ENCODE measurements at regions not wholly inside any gene's neighbourhood (a gene's known extent, or its start where the extent isn't known, plus 50 kb on each side); places are given as distances from the start of the nearest gene placed in this dataset.

DNA sequence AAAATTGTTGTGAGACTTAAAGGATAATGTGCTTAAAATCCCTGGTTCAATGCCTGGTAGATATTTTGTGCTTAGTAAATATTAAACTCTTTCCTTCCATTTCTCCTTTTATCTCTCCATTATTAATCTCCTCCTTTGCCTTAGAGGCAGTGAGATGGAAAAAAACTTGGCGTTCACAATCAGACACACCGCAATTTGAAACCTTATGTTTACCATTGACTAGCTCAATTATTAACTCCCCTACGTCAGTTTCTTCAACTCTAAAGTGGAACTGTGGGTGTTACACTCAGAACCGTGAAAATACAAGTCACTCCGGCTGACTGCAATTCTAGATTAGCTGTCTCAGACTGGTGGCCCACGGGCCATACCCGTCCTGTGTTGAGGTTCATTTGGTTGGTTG is 327.2 kb downstream of the DEPDC1B start:
- intact Hi-C loops (cut with DNase I; ENCODE audit: low total_unique reads) = no loop called here
- H3K4me3 ChIP-seq (ENCODE audit: low read depth, poor library complexity, severe bottlenecking) = no peak overlapping the region
- TF ChIP-seq POLR2A (IDR thresholded peaks at IDR 0.05) = no peak
- TF ChIP-seq, protein P1, sequence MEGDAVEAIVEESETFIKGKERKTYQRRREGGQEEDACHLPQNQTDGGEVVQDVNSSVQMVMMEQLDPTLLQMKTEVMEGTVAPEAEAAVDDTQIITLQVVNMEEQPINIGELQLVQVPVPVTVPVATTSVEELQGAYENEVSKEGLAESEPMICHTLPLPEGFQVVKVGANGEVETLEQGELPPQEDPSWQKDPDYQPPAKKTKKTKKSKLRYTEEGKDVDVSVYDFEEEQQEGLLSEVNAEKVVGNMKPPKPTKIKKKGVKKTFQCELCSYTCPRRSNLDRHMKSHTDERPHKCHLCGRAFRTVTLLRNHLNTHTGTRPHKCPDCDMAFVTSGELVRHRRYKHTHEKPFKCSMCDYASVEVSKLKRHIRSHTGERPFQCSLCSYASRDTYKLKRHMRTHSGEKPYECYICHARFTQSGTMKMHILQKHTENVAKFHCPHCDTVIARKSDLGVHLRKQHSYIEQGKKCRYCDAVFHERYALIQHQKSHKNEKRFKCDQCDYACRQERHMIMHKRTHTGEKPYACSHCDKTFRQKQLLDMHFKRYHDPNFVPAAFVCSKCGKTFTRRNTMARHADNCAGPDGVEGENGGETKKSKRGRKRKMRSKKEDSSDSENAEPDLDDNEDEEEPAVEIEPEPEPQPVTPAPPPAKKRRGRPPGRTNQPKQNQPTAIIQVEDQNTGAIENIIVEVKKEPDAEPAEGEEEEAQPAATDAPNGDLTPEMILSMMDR (IDR thresholded peaks at IDR 0.05) = no peak
- 76 to 89% methylated on average over 7 of the region's 7 CpGs for WGBS, 2 donors
- no peak for DNase-seq (ENCODE audit: low spot score in 2 of 2)

GRCh38 chr5:60371065-60371464 is 328.9 kb downstream of the DEPDC1B start:
- TF ChIP-seq, protein P1 (IDR thresholded peaks at IDR 0.05) = no peak
- TF ChIP-seq POLR2A (IDR thresholded peaks at IDR 0.05) = no peak
- WGBS, 2 donors = 92% methylated on average over 7 of the region's 7 CpGs
- intact Hi-C loops (cut with DNase I; ENCODE audit: low total_unique reads) = no loop called here
- no peak overlapping the region for H3K4me3 ChIP-seq (ENCODE audit: low read depth, poor library complexity, severe bottlenecking)
- no peak for DNase-seq (ENCODE audit: low spot score in 2 of 2)

- no peak for TF ChIP-seq POLR2A (IDR thresholded peaks at IDR 0.05)
- TF ChIP-seq, protein P1 (IDR thresholded peaks at IDR 0.05) = no peak
- DNase-seq (ENCODE audit: low spot score in 2 of 2) = no peak
- no peak overlapping the region for H3K4me3 ChIP-seq (ENCODE audit: low read depth, poor library complexity, severe bottlenecking)
- 85 to 94% methylated on average over 5 of the region's 5 CpGs for WGBS, 2 donors
- intact Hi-C loops (cut with DNase I; ENCODE audit: low total_unique reads) = no loop called here
Observed at GRCh38 chr5:60370508-60370907, 329.5 kb downstream of the DEPDC1B start.

DNA sequence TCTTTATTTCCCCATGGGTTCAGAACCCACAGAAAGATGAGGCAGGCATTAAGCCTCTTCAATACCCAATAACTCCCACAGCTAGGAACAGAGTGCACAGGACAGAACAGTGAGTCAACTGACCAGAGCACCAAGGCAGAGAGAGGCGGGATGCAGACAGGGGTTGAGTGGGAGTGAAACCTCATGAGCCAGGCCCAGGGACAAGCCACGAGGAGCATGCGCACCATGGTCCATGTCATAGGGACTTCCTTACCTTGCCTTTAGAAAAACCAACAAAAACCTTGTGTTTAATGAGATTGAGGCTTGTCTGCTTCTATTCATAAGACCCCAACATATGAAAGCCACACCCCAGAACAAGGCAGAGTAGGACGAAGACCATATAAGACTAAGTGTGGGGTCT is 330.6 kb downstream of the DEPDC1B start:
- WGBS, 2 donors = 96 to 100% methylated on average over 4 of the region's 4 CpGs
- no peak for DNase-seq (ENCODE audit: low spot score in 2 of 2)
- intact Hi-C loops (cut with DNase I; ENCODE audit: low total_unique reads) = no loop called here
- no peak overlapping the region for H3K4me3 ChIP-seq (ENCODE audit: low read depth, poor library complexity, severe bottlenecking)
- TF ChIP-seq POLR2A (IDR thresholded peaks at IDR 0.05) = no peak
- TF ChIP-seq, protein P1 (IDR thresholded peaks at IDR 0.05) = no peak

- no peak overlapping the region for H3K4me3 ChIP-seq (ENCODE audit: low read depth, poor library complexity, severe bottlenecking)
- DNase-seq (ENCODE audit: low spot score in 2 of 2) = no peak
- TF ChIP-seq, protein P1 (IDR thresholded peaks at IDR 0.05) = no peak
- no peak for TF ChIP-seq POLR2A (IDR thresholded peaks at IDR 0.05)
- intact Hi-C loops (cut with DNase I; ENCODE audit: low total_unique reads) = no loop called here
- WGBS, 2 donors = 70 to 75% methylated on average over 5 of the region's 5 CpGs
Observed at GRCh38 chr5:60368100-60368499, 331.9 kb downstream of the DEPDC1B start.

DNA sequence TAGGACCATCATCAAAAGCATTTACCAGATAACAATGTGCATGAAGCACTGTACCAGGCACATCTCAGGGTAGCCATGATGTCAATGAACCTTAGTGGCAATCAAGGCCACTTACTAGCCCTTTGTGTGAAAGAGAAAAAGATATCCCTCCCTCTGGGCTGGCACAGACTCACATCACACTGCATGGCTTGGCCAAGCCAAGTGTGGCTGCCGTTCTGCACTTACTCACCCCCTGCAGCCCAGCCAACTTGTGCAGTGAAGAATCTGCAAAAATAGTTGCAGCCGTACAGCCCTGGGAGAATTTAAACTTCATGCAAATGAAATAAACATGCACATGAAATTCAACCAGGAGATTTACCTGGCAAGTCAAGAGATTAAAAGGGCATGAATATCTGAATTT is 333.5 kb downstream of the DEPDC1B start:
- intact Hi-C loops (cut with DNase I; ENCODE audit: low total_unique reads) = no loop called here
- WGBS, 2 donors = 9 to 20% methylated on average over 2 of the region's 2 CpGs
- TF ChIP-seq, protein P1 (IDR thresholded peaks at IDR 0.05) = no peak
- no peak for TF ChIP-seq POLR2A (IDR thresholded peaks at IDR 0.05)
- H3K4me3 ChIP-seq (ENCODE audit: low read depth, poor library complexity, severe bottlenecking) = no peak overlapping the region
- DNase-seq (ENCODE audit: low spot score in 2 of 2) = no peak
